Right ventricle myocardium inferior (tissue), 1 donor: ENCODE measurements at regions not wholly inside any gene's neighbourhood (a gene's known extent, or its start where the extent isn't known, plus 50 kb on each side); places are given as distances from the start of the nearest gene placed in this dataset.
A peak's percentile ranks its signal among the peaks of the same experiment; 100 is the strongest.
"Not testable (repeated sequence)": the region's sequence is repeated elsewhere in the genome, so short reads cannot be mapped to it uniquely, and the experiment has no call there.

ENCODE experiments used
- ATAC-seq: fragments of 200-7000 bp; cut with Tn5 transposase; one replicate; pipeline ENCODE4 v1.9.1; 2020; ENCODE audit warnings: mild to moderate bottlenecking, moderate library complexity
- DNase-seq: peaks from one replicate; pipeline ENCODE4 v3.0.0; 2021; ENCODE audit errors: missing footprints
- intact Hi-C: fragments of 100-400 bp; cut with DNase I; formaldehyde crosslinking; loops from one replicate; pipeline ENCODE4 v1.11.0; 2022
- donor health status: DM: no; HTN: yes; CAD: no; lungs with severe emphysema.

DNA sequence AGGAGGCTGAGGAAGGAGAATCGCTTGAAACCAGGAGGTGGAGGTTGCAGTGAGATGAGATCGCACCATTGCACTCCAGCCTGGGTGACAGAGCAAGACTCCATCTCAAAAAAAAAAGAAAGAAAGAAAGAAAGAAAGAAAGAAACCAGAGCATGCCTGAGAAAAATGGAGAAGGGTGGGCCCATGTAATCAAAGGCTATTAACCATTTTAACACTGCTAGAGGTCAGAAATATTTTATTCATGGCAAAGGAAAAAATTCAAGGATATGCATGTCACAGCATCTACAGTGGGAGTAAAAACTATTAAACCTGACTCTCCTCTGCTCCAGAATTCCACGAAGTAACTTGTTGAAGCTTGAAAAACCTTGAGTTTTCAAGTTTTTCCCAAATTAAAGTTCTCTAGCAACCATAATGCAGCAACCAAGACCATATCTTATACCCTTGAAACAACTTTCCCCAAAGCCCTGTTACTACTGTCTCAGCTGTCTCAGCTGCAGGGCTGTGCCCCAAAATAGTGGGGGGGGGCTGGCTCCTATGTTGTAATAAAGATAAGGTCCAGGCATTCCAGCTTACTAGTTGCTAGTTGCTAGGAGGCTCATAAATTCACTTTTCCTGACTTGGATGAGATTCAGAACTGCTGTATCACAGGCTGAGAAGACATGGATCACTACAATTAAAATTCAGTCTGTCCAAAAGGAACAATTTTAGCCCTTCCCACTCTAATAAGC lies 112.9 kb upstream of the SOD1 start:
- peak; percentile 63 for ATAC-seq
- intact Hi-C loops, result no loop called here

DNA sequence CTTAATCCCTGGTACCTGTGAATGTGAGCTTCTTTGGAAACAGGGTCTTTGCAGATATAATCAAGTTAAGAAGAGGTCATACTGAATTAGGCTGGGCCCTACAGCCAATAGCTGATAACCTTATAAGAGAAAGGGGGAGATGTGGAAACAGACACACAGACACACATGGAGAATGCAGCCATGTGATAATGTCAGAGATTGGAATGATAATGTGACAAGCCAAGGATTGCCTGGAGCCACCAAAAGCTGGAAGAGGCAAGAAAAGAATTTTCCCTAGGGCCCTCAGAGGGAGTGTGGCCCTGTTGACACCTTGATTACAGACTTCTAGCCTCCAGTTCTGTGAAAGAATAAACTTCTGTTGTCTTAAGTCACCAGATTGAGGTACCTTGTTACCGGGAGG lies 114.5 kb upstream of the SOD1 start:
- no peak for DNase-seq
- no peak for ATAC-seq
- intact Hi-C loops, result no loop called here

More for the DNA sequence above, 112.9 kb upstream of the SOD1 start:
- no peak for DNase-seq

DNA sequence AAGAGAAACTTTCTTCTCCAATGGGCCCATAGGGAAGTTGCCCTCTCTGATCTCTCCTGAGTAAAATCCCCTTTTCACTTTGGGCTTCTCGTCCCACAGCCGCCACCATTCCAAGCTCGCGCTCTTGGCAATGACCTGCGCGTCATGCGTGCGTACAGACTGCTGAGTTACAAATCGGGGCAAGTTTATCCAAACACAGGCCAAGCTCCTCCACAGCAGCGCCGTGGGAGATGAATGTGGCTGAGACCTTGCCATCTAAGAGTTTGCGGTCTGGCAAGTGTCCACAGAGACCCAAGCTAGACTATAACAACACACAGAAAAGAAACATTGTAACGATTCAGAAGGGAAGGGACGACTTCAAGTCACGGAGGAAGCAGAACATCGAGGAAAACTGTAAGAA lies 116.3 kb upstream of the SOD1 start:
- intact Hi-C loops, result no loop called here
- DNase-seq, result no peak
- ATAC-seq, result no peak

DNA sequence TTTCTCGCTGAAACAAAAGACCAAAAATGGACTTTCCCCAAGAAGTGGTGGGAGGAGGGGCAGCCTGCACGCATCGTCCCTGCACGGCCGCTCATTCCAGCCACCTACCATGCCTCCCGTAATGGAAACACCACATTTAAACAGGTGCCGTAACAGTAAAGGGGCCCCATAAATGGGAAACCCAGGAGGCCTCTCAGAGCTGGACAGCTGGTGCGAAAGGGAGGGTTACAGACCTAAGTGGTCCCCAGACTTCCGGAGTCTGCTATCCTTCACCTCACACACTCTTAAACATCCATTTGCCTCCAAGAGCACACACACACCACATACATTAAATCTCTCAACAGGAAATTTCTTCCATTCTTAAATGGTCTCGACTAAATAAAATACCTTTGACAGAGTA lies 120.7 kb upstream of the SOD1 start:
- intact Hi-C loops, result no loop called here
- no peak for DNase-seq
- no peak for ATAC-seq

DNA sequence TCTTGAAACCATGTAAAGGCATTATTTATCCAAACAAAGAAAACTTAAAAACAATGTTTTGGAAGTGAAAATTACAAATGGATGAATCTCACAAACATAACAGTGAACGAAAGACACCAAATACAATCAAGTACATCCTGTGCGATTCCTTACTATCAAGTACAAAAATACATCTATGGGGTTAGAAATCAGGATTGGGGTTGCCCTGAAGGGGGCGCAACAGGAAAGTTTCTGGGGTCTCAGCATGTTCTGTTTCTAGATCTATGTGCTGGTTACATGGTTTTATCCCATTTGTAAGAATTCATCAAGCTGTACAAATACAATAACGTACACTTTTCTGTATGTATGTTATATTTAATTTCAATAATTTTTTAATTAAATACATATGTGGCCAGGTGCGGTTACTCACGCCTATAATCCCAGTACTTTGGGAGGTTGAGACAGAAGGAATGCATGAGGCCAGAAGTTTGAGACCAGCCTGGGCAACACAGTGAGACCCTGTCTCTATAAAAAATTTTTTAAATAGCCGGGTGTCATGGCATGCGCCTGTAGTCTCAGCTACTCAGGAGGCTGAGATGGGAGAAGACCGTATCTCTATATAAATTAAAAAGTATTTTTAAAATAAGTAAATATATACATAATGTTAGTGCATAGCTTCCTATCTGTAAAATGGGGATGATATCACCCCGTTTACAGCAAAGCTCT lies 121.5 kb upstream of the SOD1 start:
- no peak for ATAC-seq
- intact Hi-C loops, result no loop called here
- no peak for DNase-seq

DNA sequence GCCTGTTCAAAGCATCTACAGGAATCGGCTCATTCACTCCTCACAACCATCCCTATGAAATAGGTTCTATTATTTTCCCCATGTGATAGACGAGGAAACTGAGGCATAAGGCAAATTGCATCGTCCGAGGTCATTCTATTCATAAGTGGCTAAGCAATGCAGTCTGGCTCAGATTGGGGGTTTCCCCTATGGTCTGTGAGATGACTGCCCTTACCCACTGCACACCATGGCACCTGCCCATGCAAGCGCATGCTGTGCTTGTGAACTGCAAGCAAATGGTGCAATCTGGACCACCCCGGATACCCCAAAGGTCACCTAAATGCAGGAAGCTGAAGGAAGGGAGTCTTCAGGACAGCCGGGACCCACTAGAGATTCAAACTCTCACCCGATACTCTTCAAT lies 123.4 kb upstream of the SOD1 start:
- intact Hi-C loops, result no loop called here
- DNase-seq (no peak), ATAC-seq (no peak)

DNA sequence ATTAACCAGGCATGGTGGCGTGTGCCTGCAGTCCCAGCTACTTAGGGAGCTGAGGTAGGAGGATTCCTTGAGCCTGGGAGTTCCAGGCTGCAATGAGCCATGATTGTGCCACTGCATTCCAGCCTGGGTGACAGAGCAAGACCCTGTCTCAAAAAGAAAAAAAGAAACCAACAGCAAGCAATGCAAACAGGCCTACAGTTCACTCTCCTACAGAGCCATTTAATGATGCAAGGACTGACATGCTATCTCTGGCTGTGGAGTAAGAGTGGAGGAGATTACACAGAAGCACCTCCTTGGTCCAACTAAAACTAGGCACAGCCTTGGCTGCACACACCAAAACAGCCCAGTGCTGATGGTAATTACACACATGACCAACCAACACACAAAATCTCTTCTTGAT lies 127.5 kb upstream of the SOD1 start:
- DNase-seq (no peak), ATAC-seq (no peak)
- intact Hi-C loops, result no loop called here

DNA sequence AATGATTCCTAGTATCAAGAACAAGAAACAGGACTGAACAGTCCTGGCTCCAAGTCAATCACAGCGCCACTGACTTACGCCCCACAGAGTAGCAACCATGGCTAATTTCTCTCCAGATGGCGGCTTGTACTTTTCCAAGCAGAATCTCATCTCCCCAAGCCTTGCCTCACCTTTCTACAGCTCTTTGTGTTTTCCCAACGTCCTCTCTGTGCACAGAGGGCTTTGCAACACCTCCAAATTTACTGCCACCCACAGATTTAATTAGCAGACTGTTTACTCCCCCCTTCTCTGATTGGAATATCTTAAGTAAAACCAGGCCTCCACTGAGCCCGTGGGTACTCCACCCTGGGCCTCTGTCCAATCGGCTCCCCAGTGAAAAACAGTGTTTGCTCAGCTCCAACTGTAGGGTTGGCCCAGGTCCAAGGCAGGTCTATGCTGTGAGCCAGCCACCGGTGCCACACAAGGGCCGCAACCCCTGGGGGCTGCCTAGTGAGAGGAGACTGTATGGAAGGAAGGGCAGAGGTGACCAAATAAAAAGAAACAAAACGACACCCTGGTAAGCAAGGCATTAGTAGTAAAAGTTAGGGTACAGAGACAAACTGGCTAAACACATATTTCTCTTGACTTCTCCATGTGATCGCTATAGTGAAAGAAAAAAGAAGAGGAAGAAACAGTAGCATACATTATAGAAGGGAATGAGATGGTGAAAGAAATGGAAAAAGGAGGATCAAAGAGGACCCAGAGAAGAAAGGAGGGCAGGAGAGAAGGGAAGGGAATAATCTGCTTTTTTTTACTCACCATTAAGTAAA lies 128.4 kb upstream of the SOD1 start:
- ATAC-seq, result peak; percentile 16
- no peak for DNase-seq
- intact Hi-C loops, result no loop called here

DNA sequence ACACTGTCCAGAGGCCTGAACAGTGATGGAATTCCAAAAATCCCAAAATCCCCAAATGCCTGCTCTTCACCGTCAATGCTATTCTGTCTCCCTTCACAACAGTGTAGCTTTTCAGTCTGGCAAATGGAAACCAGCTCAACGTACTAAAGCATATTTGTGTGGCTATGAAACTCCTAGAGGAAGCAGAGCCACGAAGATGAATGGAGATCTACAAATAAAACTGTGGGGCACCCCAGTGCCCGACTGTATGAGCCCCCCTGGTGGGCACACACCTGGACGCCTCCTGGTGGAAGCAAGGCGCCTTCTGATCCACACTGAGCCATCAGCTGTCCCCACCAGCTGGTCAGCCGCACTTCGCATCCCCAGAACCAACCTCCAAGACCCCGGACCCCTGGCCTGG lies 129.1 kb upstream of the SOD1 start:
- ATAC-seq, result no peak
- DNase-seq, result no peak
- intact Hi-C loops, result no loop called here

DNA sequence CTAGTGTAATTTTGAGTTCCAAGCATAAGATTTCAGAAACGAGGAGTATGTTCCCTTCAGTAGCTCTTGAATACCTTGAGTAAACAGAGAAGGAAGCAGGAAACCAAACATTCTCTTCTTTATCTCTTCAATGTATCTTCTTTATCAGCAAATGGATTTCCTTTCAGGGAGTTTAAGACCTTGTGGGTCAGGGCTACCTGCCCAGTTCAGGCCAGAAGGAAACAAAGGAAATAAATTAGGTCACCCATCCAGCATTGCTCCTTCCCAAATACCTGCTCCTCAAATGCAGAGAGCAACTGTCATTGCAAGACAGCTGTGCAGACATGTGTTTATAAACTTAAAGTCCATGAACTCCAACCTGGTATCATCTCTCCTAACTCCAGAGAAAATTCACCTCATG lies 130.1 kb upstream of the SOD1 start:
- ATAC-seq (no peak), DNase-seq (no peak)
- intact Hi-C loops, result no loop called here

DNA sequence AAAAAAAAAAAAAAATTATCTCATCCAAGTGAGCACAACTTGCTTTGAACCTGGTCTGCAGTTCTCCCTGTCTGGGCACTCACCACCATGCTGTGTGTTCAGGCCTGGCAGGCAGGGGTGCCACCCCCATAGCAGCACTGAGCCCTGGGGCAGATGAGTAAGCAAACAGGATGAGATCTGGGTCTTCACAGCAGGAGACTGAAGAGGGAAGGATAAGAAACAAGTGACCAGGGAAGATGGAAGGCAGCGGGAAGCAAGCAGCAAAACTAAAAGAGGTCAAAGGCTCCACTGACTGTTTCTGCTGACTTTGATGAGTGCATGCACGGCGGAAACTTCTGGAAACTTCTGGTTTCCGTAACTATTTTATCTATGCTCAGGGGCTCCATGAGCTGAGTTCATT lies 133.5 kb upstream of the SOD1 start:
- intact Hi-C loops, result no loop called here
- no peak for ATAC-seq

DNA sequence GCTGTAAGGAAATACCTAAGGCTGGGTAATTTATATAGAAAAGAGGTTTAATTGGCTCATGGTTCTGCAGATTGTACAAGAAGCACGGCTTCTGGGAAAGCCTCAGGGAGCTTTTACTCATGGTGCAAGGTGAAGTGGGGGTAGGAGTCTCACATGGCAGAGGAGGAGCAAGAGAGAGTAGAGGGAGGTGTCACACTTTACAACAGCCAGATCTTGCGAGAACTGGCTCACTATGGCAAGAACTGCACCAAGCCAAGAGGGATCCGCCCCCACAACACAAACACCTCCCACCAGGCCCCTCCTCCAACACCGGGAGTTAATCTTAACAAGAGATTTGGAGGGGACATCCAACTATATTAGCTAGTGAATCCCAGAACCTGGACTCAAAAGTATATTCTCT lies 135.4 kb upstream of the SOD1 start:
- intact Hi-C loops, result no loop called here
- ATAC-seq, result no peak
- DNase-seq, result no peak

More for the DNA sequence above, 133.5 kb upstream of the SOD1 start:
- no peak for DNase-seq

DNA sequence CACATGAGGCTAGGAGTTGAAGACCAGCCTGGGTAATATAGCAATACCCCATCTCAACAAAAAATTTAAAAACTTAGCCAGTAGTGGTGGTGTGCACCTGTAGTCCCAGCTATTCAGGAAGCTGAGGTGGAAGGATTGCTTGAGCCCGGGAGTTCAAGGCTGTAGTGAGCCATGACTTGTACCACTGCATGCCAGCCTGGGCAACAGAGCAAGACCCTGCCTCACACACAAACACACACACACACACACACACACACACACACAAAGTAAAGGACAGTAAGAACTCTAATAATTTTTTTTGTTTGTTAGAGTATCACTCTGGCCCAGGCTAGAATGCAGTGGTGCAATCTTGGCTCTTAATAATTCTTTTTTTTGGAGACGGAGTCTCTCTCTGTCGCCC lies 138.0 kb upstream of the SOD1 start:
- intact Hi-C loops, result no loop called here
- DNase-seq (no peak), ATAC-seq (no peak)

DNA sequence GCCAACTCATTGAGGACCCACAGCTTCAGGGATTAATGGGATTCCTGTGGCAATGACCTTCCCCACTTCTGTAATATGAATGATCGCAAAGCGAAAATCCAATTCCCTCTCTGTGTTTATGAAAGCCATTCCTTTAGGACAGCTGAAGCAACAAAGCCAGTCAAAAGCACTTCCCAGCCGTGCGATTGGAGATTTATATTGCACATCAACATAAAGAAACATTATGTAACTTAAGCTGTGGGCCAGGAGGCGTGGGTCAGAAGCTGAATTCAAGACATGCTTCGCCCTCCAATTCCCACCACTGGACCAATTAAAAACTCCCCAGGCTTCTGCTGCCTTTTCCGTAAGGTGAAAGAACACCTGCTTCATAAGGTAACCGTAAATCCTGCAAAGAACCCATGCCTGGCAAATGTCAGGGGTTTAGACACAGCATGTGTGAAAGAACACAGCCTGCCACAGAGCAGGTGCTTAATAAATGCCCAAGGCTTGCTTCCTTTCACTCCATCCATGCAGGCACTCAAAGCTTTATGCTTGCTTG lies 138.9 kb upstream of the SOD1 start:
- ATAC-seq (no peak), DNase-seq (no peak)
- intact Hi-C loops, result no loop called here

DNA sequence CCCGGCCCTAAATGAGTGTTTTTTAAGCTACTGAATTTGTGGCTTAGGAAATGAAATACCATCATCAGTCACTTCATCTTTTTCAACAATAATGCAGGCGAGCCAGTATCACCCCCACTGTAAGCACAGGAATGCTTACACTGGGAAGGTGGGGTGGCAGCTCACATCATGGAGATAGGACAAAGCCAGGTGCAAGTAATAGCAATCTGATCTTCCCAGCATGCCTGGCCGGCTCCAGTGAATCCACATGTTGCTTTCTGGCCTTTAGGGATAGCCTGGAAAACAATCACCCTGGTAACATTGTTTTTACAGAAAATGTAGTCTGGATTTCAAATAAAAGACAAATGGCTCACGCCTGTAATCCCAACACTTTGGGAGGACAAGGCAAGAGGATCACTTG lies 140.9 kb upstream of the SOD1 start:
- ATAC-seq (no peak), DNase-seq (no peak)
- intact Hi-C loops, result no loop called here

DNA sequence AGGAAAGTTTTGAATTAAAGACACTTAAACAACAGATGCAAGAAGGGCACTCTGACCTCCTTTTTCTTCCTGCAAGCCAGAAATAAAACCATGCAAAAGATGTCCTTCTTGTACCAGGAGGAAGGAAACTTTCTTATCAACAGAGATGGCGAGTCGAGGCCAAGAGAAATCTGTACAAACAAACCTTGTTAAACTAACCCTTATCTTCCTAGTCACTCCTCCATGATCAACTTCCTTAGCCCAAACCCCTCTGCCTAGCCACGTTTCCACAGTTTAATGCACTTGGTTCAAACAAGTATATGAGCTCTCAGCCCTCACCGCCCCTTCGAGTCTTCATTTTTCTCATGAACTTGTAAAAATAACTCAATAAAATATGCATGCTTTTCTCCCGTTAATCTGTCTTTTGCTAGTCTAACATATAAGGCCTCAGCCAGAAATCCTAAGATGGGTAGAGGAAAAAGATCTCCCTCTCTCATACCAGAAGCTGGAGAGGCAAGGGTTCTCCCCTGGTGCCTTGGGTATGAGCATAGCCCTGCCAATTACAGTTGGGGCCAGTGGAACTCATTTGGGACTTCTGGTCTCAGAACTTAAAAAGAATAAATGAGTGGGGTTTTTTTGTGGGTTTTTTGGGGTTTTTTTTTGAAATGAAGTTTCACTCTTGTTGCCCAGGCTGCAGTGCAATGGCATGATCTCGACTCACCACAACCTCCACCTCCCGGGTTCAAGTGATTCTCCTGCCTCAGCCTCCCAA lies 141.7 kb upstream of the SOD1 start:
- DNase-seq (no peak), ATAC-seq (no peak)
- intact Hi-C loops, result no loop called here

DNA sequence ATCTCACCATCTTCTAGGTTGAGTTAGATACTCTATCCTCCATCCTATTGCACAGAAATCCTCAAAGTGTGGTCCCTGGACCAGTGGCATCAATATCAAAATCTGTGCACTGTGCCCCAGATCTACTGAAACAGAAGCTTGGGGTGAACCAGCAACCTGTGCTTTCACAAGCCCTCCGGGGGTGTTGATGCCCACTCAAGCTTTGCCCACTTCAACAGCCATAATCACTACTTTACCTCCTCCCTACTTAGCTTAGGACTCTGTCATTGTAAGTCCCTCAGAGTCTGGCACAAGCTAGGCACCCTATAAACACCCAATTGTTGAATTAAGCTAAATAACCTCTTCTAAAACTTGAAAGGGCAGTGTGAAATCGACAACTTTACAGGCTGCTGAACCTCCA lies 144.2 kb upstream of the SOD1 start:
- ATAC-seq, result no peak
- intact Hi-C loops, result no loop called here
- no peak for DNase-seq

DNA sequence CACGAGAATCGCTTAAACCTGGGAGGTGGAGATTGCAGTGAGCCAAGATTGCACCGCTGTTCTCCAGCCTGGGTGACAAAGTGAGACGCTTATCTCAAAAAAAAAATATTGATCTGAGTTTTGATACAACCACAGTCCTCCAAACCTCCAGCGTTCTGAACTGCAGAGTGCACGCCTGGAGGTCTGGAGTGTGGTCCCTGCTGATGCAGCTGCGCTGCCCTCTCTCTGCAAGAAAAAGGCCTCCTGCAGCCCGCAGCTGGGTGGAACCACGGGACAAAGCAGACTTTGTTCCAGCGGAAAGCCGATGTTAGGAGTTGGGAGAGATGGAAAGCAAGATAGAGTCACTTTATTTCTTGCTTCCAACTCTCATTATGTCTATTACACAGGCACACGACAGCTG lies 144.9 kb upstream of the SOD1 start:
- intact Hi-C loops, result no loop called here
- DNase-seq (no peak), ATAC-seq (no peak)

DNA sequence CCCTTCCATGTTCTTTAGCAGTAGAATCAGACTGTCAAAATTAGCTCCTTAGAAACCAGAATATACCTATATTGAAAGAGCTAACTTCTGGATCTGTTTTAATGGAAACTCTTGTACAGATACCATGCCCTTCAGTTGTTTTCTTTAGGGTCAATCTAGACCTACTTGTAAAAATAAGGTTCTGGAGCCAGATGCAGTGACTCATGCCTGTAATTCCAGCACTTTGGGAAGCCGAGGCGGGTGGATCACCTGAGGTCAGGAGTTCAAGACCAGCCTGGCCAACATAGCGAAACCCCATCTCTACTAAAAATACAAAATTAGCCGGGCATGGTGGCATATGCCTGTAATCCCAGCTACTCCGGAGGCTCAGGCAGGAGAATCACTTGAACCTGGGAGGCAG lies 146.0 kb upstream of the SOD1 start:
- intact Hi-C loops, ATAC-seq, DNase-seq: not testable (repeated sequence)
